GM19438 (cell line): ENCODE measurements at regions not wholly inside any gene's neighbourhood (a gene's known extent, or its start where the extent isn't known, plus 50 kb on each side); places are given as distances from the start of the nearest gene placed in this dataset.
"Not testable (repeated sequence)": the region's sequence is repeated elsewhere in the genome, so short reads cannot be mapped to it uniquely, and the experiment has no call there.

Source experiments
- ATAC-seq: cut with Tn5 transposase; IDR thresholded peaks from one replicate; pipeline ENCODE4 v1.9.1; 2021; ENCODE audit warnings: low read depth; ENCODE audit not compliant: unreplicated experiment

- ATAC-seq = no peak
Observed at GRCh38 chr10:3339121-3339520, 166.5 kb upstream of the PITRM1 start.

DNA sequence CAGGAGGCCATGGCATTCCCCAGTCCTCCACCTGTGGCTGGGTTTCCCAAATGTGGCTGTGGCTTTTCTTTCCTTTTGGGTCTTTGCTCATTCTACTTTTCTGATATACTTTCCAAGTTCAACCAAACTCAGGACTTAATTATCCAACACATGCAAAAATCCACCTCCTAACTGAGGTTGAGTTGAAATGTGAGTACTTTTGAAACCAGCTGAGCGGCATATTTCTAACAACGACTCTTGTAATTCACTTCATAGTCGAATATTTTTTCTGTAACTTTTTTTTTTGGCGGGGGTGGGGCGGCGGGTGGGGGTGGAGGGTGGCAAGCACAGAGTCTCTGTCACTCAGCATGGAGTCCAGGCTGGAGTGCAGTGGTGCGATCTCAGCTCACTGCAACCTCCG is 165.2 kb upstream of the PITRM1 start:
- ATAC-seq = no peak

DNA sequence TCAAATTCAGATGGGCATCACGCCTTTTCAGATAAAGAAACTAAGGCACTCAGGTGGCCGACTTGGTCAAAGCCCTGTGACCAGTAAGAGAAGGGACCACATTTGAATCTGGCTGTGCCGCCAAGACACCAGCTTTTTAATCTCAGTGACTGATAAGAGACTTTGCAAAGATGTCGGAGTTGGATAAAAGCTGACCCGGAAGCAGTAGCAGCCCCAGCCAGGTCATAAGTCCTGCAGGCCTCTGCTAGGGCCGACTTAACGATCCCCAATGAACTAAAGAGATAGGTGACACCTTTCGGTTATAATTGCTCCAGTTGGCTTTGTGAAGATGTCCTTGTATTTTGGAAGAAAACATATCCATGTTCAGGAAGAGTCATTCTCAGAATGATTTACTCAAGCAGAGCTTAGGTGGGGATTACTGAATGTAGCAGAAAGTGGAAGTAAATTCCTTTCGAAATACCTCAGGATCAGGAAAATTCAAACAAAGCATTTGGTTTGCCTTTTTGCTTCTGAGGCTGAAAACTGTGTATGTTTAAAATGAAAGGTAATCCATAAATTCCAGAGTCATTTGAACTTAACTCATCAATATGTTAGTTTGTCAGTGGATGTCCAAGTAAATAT is 164.2 kb upstream of the PITRM1 start:
- ATAC-seq = no peak

GRCh38 chr10:3333426-3333825 is 160.8 kb upstream of the PITRM1 start:
- ATAC-seq = no peak

DNA sequence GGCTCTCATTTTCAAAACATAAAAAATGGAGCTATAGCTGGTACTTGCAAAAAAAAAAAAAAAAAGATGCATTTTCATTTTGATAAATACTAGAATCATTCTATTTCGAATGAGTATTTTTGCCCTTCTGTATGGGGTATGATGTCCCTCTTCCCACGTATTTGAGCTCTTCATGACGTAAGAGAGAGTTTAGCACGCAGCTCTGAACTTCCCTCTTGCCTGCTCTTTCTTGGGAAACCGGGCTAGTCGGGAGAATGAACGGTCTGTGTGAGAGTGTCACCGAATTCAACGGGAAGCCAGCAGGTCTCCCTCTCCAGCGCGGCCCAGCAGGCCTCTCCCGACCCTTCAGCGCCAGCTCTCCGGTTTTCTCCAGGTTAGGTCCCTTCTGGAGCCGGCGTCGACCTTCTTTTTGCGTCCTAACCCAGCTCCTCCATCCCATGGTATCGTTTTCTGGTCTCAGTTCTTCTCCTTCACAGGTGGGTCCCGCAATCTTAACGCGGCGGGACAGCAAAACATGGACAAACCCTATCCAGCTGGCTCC is 159.2 kb upstream of the PITRM1 start:
- no peak for ATAC-seq

DNA sequence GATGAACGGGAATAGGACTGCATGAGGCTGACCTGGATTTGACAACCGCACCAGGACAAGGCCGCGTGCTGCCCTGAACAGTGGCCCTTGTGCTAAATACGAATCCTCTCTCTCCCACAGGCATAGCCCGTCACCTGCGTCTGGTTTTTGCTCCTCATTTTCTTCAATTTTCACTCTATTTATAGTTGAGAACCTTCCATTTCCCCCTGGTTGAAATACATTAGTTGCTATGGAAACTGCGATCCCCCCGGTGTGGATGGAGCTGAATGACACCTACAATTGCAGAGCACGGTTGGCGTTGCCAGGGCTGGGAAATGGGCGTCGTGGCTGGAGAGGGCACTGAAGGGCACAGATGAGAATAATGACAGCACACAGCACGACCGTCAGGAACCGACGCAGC is 158.6 kb upstream of the PITRM1 start:
- ATAC-seq = no peak

DNA sequence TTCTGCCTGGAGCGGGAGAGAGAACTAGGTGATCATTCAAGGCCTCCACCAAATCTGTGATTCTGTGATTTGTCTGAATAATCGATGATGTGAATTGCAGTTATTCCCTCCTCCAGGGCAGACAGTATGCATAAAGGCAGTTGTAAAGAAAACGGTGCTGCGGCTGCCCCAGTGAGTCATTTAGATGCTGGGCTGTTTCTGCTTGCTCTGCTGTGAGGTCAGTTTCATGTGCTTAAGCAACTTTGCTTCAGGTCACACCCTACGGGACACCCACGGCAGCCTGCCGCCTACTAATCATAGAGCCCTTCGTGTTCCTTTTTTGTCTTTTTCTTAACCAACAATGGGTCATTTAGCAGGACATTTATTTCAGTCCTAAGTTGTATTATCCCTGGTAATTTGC is 158.1 kb upstream of the PITRM1 start:
- no peak for ATAC-seq

DNA sequence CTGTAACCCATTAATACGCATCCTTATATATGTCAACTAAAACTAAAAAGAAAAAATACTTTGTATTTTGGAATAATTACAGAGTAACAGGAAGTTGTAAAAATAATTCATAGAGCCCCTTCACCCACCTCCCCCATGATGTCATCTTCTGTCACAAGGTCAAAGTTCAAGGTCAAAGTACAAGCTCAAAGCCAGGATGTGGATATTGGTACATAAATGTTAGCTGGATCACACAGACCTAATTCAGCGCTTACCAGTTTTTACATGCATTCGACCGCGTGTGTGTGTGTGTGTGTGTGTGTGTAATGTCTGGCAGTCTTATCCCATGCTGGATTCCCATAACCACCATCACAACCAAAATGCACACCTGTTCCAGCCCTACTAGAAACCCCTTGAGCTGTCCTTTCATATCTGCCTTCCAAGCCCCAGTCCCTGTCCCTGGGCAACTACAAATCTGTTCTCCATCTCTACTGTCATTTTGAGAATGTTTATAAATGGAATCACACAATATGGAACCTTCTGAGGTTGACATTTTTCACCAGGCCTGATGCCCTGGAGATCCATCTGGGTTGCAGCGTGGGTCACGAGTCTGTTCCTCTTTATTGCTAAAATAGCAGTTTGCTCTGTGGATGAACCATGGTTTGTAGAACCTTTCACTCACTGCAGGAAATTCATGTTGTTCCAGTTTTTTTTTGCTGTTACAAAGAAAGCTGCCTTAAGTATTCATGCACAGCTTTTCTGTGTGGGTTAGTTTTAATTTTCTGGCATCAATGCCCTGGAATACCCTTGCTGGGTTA is 153.6 kb upstream of the PITRM1 start:
- no peak for ATAC-seq

DNA sequence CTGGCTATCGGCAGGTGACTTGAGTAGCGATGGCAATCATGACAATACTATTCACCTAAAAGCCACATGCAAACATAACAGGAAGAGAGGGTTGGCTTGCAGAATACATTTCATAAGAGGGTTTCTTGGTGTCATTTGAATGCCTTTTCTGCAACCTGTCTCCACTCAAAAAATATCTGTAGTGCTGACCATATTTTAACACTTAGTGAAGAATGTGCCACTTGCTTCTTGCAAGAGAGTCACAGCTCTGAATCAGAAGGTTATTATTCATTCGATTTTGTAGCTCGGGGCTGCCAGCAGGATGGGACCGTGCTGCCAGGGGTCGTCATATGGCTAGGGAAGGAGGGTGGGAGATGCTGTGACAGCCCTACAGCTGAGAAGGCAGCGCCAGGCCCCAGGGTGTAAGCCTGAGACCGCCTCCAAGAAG is 152.0 kb upstream of the PITRM1 start:
- no peak for ATAC-seq

DNA sequence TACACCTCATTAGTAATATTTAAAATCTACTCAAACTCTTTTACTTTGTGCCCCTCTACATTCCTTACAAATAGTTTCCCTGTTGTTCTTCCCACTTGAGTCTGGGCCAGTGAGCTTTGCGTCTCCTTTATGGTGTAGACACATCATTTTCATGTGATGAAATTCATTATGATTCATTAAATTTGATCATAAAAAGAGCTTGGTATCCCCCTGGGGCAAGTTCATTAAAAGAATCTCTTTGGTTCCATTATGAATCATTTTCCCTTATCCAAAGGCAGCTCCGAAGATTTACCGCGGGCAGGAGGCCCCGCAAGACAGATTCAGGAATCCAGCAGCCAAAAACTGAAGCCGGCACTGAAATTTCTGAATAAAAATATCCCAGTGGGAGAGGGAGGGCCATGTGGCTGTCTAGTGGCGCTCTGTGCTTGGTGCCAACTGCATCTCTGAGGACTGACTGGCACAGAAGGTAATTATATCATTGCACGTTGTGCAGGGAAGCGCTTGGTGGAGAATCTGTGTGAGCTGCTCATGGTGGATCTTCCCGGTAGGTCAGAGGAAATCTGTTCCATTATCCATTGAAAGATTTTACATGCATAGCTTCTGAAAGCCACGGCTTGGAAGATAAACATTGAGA is 151.4 kb upstream of the PITRM1 start:
- no peak for ATAC-seq

DNA sequence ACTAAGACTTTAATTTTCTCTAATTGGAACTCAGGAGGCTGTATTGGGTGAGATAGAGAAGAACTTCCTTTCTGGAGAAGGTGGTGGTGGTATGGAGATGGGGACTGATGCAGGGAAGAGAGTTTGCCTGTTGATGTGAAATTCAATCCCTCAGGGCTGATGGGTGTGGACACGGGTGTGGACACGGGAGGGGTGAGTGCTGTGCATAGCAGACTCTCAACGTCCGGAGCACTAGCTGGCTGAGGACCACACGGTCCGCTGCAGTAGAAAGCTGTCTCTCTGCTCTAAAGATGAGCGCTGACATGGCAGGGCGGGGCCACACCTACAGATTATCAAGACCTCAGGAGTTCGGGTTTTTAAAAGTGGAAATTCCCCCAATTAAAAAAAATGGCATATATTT is 148.5 kb upstream of the PITRM1 start:
- no peak for ATAC-seq

DNA sequence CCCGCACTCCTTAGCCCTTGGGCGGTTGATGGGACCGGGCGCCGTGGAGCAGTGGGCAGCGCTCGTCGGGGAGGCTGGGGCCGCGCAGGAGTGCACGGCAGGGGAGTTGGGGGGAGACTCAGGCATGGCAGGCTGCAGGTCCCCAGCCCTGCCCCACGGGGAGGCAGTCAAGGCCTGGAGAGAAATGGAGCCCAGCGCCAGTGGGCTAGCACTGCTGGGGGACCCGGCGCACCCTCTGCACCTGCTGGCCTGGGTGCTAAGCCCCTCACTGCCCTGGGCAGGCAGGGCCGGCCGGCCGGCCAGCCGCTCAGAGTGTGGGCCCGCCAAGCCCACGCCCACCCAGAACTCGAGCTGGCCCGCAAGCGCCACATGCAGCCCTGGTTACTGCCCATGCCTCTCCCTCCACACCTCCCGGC is 147.2 kb upstream of the PITRM1 start:
- no peak for ATAC-seq

DNA sequence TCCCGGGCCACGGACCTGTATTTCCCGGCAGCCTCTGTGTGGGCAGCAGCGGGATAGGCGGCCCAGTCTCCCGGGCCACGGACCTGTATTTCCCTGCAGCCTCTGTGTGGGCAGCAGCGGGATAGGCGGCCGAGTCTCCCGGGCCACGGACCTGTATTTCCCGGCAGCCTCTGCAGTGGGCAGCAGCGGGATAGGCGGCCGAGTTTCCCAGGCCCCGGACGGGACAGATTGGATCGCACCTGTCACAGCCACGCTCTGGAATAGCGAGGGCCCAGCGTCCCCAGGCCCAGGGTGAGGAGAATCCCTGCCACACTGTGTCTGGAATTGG is 145.9 kb upstream of the PITRM1 start:
- not testable (repeated sequence) for ATAC-seq

DNA sequence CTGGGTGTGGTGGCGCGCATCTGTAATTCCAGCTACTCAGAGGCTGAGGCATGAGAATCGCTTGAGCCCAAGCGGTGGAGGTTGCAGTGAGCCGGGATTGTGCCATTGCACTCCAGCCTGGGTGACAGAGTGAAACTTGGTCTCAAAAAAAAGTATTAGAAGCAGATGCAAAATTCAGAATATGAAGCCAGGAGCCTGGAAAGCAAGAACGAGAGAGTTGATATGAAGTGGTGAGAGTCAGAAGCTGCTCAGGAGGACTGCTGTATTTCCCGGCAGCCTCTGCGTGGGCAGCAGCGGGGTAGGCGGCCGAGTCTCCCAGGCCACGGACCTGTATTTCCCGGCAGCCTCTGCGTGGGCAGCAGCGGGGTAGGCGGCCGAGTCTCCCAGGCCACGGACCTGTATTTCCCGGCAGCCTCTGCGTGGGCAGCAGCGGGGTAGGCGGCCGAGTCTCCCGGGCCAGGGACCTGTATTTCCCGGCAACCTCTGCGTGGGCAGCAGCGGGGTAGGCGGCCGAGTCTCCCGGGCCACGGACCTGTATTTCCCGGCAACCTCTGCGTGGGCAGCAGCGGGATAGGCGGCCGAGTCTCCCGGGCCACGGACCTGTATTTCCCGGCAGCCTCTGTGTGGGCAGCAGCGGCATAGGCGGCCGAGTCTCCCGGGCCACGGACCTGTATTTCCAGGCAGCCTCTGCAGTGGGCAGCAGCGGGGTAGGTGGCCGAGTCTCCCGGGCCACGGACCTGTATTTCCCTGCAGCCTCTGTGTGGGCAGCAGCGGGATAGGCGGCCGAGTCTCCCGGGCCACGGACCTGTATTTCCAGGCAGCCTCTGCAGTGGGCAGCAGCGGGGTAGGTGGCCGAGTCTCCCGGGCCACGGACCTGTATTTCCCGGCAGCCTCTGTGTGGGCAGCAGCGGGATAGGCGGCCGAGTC is 145.2 kb upstream of the PITRM1 start:
- not testable (repeated sequence) for ATAC-seq

GRCh38 chr10:3314445-3315085 is 142.0 kb upstream of the PITRM1 start:
- not testable (repeated sequence) for ATAC-seq

DNA sequence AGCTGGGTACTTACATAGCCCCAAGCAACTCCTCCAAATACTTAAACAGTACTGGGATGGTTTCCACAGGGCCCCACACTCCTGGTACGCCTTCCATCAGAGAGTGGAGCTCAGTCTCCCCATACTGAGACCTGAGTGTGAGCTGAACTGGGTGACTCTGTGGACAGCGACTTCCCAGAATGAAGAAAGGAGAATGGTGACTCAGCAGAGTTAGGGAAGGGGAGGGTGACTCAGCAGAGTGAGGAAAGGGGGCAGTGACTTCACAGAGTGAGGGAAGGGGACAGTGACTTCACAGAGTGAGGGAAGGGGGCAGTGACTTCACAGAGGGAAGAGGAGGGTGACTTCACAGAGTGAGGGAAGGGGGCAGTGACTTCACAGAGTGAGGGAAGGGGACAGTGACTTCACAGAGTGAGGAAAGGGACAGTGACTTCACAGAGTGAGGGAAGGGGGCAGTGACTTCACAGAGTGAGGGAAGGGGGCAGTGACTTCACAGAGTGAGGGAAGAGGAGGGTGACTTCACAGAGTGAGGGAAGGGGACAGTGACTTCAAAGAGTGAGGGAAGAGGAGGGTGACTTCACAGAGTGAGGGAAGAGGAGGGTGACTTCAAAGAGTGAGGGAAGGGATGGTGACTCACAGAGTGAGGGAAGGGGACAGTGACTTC is 141.3 kb upstream of the PITRM1 start:
- not testable (repeated sequence) for ATAC-seq

DNA sequence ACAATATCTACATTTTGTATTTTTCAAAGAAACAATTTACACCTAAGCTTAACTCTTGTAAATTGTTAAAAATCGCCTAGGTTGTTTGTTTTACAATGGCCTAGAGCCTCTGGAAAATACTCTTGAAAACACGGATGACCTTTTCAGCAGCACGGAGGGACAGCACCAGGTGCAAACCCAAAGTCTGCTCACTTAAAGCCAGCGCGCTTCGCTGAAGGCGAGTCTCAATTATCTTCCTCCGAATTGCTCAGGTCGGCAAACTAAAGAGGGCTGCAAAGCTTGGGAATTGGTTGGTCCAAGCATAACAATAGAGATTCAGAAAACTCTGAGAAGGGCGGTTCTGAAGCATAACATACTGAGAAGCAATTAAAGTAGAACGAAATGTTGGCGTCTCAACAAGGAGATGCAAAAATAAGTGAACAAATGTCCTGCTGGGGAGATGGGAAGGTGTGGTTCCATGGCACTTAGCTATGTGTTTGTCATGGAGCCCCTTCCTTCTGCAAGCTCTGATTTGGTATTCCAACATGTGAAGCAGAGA is 139.9 kb upstream of the PITRM1 start:
- no peak for ATAC-seq

DNA sequence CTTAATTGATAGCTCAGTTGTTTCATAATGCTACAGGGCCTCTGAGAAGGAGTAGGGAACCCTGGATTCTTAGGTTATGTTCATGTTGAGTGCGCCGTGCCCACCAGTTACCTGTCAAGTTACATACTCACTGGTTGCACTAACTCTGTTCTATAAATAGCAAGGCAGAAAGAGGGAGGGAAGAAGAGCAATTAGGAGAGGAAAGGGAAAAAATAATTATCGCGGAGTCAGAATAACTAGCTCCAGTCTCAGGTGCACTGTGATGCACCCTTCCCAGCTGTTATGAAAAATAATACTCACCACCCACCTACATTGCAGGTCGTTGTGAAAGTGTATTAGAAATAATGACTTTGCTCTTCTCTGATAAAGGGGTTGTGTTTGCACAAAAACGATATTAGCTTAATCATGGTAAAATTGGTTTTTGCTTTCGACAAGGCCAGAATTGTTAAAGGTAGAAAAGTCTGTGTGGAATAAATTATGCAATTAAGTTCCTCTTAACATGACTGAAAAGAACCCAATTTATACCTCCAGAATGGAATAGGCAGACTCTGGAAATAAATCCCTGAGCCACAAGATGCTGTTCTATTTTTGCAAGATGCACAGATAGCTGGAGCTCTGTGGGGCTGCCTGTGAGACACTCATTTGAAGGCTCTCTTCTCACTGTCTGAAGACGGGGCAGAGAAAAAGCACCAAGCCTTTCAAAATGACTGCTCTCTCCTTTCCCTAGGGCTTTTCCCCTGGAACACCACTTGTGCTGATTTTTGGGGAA is 137.6 kb upstream of the PITRM1 start:
- no peak for ATAC-seq

DNA sequence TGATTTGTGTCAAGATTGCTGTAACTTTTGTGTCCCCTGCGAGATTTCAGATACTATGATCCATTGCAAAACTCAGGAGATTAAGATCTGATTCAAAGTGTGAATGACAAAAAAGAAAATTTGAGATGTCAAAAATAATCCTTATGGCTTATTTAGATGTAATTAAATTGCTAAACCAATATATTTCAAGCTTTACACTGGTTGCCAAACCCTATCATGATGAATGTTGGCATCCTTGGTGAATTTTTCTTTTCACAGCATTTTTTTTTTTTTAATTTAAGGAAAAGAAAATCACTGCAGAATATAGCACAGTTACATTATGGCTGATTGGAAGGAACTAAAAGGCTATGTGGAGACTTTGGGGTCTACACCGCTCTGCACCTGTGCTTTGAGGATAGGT is 133.5 kb upstream of the PITRM1 start:
- ATAC-seq = no peak
